Neural cell (in vitro differentiated cells): ENCODE measurements at regions not wholly inside any gene's neighbourhood (a gene's known extent, or its start where the extent isn't known, plus 50 kb on each side); places are given as distances from the start of the nearest gene placed in this dataset.
A peak's percentile ranks its signal among the peaks of the same experiment; 100 is the strongest.

Experiments used
- H2AFZ ChIP-seq: fragments of 200-600, 300-800 bp; sonication (generic), shearing (Covaris generic); 2 replicates; pipeline ENCODE4 v1.6.0; 2014; ENCODE audit warnings: low read depth, mild to moderate bottlenecking, antibody characterized with exemption, low read length, moderate library complexity
- H3F3A ChIP-seq: fragments of 200-600 bp; shearing (Covaris generic); 2 replicates; pipeline ENCODE4 v1.6.1; 2016; ENCODE audit warnings: mild to moderate bottlenecking, moderate library complexity, mixed read lengths, antibody characterized with exemption, low read length; ENCODE audit not compliant: insufficient read depth, poor library complexity, severe bottlenecking
- H3K27ac ChIP-seq: fragments of 200-600, 300-800 bp; sonication (generic), shearing (Covaris generic); 2 replicates; pipeline ENCODE4 v1.5.1; 2014; ENCODE audit warnings: mild to moderate bottlenecking, low read length, moderate library complexity
- H3K27me3 ChIP-seq: fragments of 300-800, 200-600 bp; sonication (generic), shearing (Covaris generic); 2 replicates; pipeline ENCODE4 v1.6.0; 2014; ENCODE audit warnings: mild to moderate bottlenecking, low read depth, low read length, moderate library complexity; ENCODE audit not compliant: insufficient read depth
- H3K36me3 ChIP-seq: fragments of 300-800, 200-600 bp; sonication (generic), shearing (Covaris generic); 2 replicates; pipeline ENCODE4 v1.5.1; 2014; ENCODE audit warnings: mild to moderate bottlenecking, antibody characterized with exemption, low read length, moderate library complexity; ENCODE audit not compliant: insufficient read depth
- H3K4me2 ChIP-seq: fragments of 300-800, 200-600 bp; sonication (generic), shearing (Covaris generic); 2 replicates; pipeline ENCODE4 v1.6.0; 2014; ENCODE audit warnings: mild to moderate bottlenecking, low read length
- H3K4me3 ChIP-seq: fragments of 300-800, 200-600 bp; sonication (generic), shearing (Covaris generic); 2 replicates; pipeline ENCODE4 v1.5.1; 2014; ENCODE audit warnings: mild to moderate bottlenecking, low read length, moderate library complexity
- H3K79me2 ChIP-seq: fragments of 200-600 bp; shearing (Covaris generic); replicated peaks from 2 replicates; pipeline ENCODE4 v1.6.0; 2014; ENCODE audit warnings: mild to moderate bottlenecking, low read length, moderate library complexity; ENCODE audit not compliant: insufficient read depth
- H3K9ac ChIP-seq: fragments of 300-800, 200-600 bp; sonication (generic), shearing (Covaris generic); 2 replicates; pipeline ENCODE4 v1.6.1; 2016; ENCODE audit warnings: mild to moderate bottlenecking, low read length, mixed read lengths
- H3K9me2 ChIP-seq: fragments of 200-600 bp; shearing (Covaris generic); 2 replicates; pipeline ENCODE4 v1.6.1; 2016; ENCODE audit warnings: mild to moderate bottlenecking, low read length, mixed read lengths; ENCODE audit not compliant: insufficient read depth
- H3K9me3 ChIP-seq: fragments of 200-600, 300-800 bp; sonication (generic), shearing (Covaris generic); 2 replicates; pipeline ENCODE4 v1.6.1; 2016; ENCODE audit warnings: mild to moderate bottlenecking, mixed run types, low read length, moderate library complexity, mixed read lengths
- H4K20me1 ChIP-seq: fragments of 200-600 bp; shearing (Covaris generic); 2 replicates; pipeline ENCODE4 v1.6.1; 2016; ENCODE audit warnings: mild to moderate bottlenecking, mixed run types; ENCODE audit not compliant: insufficient read depth
- CTCF ChIP-seq: fragments of 450-650 bp; IDR thresholded peaks from 2 replicates; pipeline ENCODE4 v1.5.1; 2014; ENCODE audit warnings: antibody characterized with exemption, mild to moderate bottlenecking, moderate library complexity; ENCODE audit not compliant: poor library complexity, severe bottlenecking
- EP300 ChIP-seq: fragments of 450-650 bp; conservative IDR thresholded peaks from 2 replicates; pipeline ENCODE4 v1.6.1; 2014; ENCODE audit warnings: antibody characterized with exemption, mild to moderate bottlenecking, moderate library complexity; ENCODE audit not compliant: poor library complexity, severe bottlenecking
- EZH2 ChIP-seq: fragments of 200-600, 300-800 bp; shearing (Covaris generic), sonication (generic); IDR thresholded peaks from 2 replicates; pipeline ENCODE4 v1.6.1; 2014; ENCODE audit warnings: antibody characterized with exemption, low read length, borderline replicate concordance, mild to moderate bottlenecking; ENCODE audit not compliant: insufficient read depth, poor library complexity, severe bottlenecking
- MXI1 ChIP-seq: fragments of 450-650 bp; conservative IDR thresholded peaks from 2 replicates; pipeline ENCODE4 v1.6.1; 2014; ENCODE audit warnings: antibody characterized with exemption, mild to moderate bottlenecking; ENCODE audit not compliant: poor library complexity, severe bottlenecking
- POLR2AphosphoS5 ChIP-seq: IDR thresholded peaks from 2 replicates; pipeline ENCODE4 v1.6.1; 2012
- RAD21 ChIP-seq: fragments of 450-650 bp; conservative IDR thresholded peaks from 2 replicates; pipeline ENCODE4 v1.6.1; 2014; ENCODE audit warnings: antibody characterized with exemption, mild to moderate bottlenecking, moderate library complexity
- SMC3 ChIP-seq: fragments of 450-650 bp; conservative IDR thresholded peaks from 2 replicates; pipeline ENCODE4 v1.6.1; 2014; ENCODE audit warnings: antibody characterized with exemption, mild to moderate bottlenecking, moderate library complexity; ENCODE audit not compliant: poor library complexity
- TAF1 ChIP-seq: IDR thresholded peaks from 2 replicates; pipeline ENCODE4 v1.6.1; 2012; ENCODE audit warnings: low read depth
- TF ChIP-seq, protein P1 (sequence below): IDR thresholded peaks from 2 replicates; pipeline ENCODE4 v1.6.1; 2012; ENCODE audit warnings: borderline replicate concordance

DNA sequence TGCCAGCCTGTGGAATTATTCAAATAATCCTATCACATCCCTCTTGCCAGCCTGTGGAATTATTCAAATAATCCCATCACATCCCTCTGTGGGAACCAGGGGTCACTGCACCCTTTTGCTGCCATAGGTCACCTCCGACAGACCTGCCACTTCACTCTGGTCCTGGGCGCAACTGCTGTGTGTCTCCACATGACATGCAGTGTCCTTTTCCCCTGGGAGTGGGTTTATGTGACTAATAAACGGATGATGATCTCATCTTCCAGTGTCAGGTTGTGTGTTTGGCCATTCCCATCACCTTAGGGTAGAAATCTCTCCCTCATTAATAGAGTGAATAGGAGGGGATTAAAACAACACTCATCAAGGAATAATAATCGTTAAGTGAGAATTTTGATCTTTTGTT lies 603.6 kb upstream of the NR2F2 start:
- H3K4me3 ChIP-seq: no peak overlapping the region
- H3F3A ChIP-seq: no peaks in the 10 kb centered on the region
- TF ChIP-seq TAF1: no peak
- TF ChIP-seq, protein P1, sequence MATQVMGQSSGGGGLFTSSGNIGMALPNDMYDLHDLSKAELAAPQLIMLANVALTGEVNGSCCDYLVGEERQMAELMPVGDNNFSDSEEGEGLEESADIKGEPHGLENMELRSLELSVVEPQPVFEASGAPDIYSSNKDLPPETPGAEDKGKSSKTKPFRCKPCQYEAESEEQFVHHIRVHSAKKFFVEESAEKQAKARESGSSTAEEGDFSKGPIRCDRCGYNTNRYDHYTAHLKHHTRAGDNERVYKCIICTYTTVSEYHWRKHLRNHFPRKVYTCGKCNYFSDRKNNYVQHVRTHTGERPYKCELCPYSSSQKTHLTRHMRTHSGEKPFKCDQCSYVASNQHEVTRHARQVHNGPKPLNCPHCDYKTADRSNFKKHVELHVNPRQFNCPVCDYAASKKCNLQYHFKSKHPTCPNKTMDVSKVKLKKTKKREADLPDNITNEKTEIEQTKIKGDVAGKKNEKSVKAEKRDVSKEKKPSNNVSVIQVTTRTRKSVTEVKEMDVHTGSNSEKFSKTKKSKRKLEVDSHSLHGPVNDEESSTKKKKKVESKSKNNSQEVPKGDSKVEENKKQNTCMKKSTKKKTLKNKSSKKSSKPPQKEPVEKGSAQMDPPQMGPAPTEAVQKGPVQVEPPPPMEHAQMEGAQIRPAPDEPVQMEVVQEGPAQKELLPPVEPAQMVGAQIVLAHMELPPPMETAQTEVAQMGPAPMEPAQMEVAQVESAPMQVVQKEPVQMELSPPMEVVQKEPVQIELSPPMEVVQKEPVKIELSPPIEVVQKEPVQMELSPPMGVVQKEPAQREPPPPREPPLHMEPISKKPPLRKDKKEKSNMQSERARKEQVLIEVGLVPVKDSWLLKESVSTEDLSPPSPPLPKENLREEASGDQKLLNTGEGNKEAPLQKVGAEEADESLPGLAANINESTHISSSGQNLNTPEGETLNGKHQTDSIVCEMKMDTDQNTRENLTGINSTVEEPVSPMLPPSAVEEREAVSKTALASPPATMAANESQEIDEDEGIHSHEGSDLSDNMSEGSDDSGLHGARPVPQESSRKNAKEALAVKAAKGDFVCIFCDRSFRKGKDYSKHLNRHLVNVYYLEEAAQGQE: no peak
- no peak for TF ChIP-seq MXI1
- TF ChIP-seq CTCF: no peak
- no peak for TF ChIP-seq SMC3
- TF ChIP-seq EP300: no peak
- TF ChIP-seq RAD21: no peak
- no peak for TF ChIP-seq EZH2
- TF ChIP-seq POLR2AphosphoS5: no peak
- no peak overlapping the region for H3K4me2 ChIP-seq
- no peaks in the 10 kb centered on the region for H3K79me2 ChIP-seq
- no peak overlapping the region for H3K27ac ChIP-seq
- no peaks in the 10 kb centered on the region for H3K36me3 ChIP-seq
- no peak overlapping the region for H2AFZ ChIP-seq
- no peaks in the 10 kb centered on the region for H3K9me3 ChIP-seq
- H3K27me3 ChIP-seq: no peaks in the 10 kb centered on the region
- H3K9me2 ChIP-seq: no peaks in the 10 kb centered on the region
- H4K20me1 ChIP-seq: no peaks in the 10 kb centered on the region
- H3K9ac ChIP-seq: no peak overlapping the region

GRCh38 chr15:95733931-95734330 lies 596.6 kb upstream of the NR2F2 start:
- TF ChIP-seq EP300 (peak; percentile 36), MXI1 (no peak)
- Histone ChIP-seq H3F3A (peaks cover 2% of the 10 kb centered on the region), H2AFZ (no peak overlapping the region)

More at GRCh38 chr15:95733931-95734330, 596.6 kb upstream of the NR2F2 start:
- Histone ChIP-seq H3K4me3 (peak overlapping the region; percentile 6), H3K27me3 (no peaks in the 10 kb centered on the region), H3K9ac (no peak overlapping the region), H3K27ac (no peak overlapping the region), H4K20me1 (no peaks in the 10 kb centered on the region), H3K79me2 (no peaks in the 10 kb centered on the region), H3K9me3 (no peaks in the 10 kb centered on the region), H3K36me3 (no peaks in the 10 kb centered on the region), H3K9me2 (no peaks in the 10 kb centered on the region), H3K4me2 (no peak overlapping the region)
